ENCODE measurements at regions not wholly inside any gene's neighbourhood (a gene's known extent, or its start where the extent isn't known, plus 50 kb on each side); places are given as distances from the start of the nearest gene placed in this dataset.

DNA sequence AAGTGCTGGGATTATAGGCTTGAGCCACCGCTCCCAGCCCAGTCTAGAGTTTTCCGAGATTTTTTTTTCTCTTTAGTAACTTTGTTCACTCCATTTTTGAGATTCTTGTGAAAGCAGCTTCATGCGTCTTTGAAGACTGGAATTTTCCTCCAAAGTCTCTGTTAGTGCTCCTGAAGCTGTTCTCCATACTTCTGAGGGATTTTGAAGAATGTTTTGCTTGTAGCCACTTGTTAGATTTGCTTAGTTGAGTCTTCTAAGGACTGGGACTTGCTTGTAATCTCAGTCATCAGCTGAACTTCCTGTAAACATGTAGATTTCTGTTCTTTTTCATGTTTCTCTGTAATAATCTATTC is 234.3 kb downstream of the MYCN start:
- no peak overlapping the region for H3K27ac ChIP-seq (ENCODE audit: low read depth in 2 of 2, low read length in 1 of 2)
- no peak overlapping the region for H3K4me3 ChIP-seq (ENCODE audit: low read depth in 1 of 2, low read length in 2 of 2)
- no peaks in the 10 kb centered on the region for H3K36me3 ChIP-seq (ENCODE audit: control insufficient read depth in 2 of 2, insufficient read depth in 2 of 2, low read length in 1 of 2)
- H3K4me1 ChIP-seq (ENCODE audit: control insufficient read depth in 2 of 2, insufficient read depth in 2 of 2, low read length in 1 of 2) = no peaks in the 10 kb centered on the region
- WGBS, 2 donors = 87 to 88% methylated on average over 3 of the region's 3 CpGs
- H3K27me3 ChIP-seq (ENCODE audit: control insufficient read depth in 1 of 2, insufficient read depth in 2 of 2, low read length in 2 of 2) = no peaks in the 10 kb centered on the region
- no peaks in the 10 kb centered on the region for H3K9me3 ChIP-seq (ENCODE audit: control insufficient read depth in 2 of 2, insufficient read depth in 1 of 2, low read depth in 1 of 2, low read length in 1 of 2)

DNA sequence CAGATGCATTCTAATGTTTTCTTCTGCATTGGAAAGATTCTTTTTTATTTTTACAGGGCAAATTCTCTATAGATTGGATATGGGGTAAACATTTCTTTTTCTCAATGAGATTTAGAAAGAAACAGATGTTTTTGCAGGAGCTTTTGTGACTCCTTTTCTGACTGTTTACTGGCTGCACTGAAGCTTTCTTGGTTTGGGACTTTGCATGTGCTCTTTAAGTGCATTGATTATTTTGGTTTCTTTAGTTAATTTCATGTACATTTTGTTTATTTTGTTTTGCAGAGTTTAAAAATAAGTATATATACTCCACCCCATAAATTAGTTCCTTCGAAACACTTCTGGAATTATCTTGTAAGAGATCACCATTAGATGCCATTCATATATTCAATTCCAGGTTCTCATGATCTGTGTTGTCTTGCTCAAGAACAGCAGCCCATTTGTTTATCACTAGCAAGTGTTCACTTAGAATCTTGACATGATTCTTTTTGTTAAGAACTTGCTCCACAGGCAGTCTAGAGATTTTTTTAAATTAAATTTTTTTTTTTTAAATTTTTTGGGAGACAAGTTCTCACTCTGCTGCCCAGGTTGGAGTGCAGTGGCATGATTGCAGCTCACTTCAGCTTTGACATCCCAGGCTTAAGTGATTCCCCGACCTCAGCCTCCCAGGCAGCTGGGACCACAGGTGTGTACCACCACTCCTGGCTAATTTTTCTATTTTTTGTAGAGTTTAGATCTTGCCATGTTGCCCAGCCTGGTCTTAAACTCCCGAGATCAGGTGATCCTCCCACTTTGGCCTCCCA is 233.7 kb downstream of the MYCN start:
- WGBS, 2 donors = 86 to 87% methylated on average over 3 of the region's 3 CpGs

DNA sequence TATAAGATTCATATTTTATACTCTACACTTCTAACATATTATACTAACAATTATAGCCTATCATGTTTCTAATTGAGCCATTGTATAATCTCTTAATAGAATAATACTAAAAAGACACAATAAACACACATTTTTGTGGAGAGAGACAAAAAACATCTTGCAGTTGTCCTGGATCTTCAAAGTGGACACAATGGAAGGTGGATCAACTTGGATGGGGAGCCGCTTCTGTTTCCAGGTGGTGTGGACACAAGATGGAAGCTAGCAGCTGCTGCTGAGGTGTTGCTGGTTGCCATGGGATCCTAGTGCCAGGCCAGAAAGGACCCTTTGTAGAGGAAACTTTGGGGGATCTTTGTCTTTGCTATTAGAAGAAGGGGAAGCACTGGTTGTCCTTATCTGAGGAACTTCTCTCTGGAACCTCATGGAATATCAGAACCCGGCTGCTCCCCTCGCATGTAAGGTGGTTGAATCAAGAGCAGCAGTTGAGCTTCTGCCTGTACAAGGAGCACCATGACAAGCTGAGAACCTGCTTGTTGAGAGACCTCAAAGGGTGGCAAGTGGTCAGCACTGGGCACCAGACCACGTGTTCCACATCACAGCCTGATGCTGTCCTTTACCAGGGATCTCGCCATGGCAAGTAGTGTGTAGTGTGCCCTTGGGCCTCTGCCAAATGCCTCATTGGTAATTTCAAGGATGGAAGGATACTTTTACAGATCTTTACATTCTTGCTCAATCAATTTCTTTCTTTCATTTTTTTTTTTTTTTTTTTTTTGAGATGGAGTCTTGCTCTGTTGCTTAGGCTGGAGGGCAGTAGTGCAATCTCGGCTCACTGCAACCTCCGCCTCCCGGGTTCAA is 232.2 kb downstream of the MYCN start:
- Histone ChIP-seq H3K27me3 (ENCODE audit: control insufficient read depth in 1 of 2, insufficient read depth in 2 of 2, low read length in 2 of 2) (no peaks in the 10 kb centered on the region), H3K27ac (ENCODE audit: low read depth in 2 of 2, low read length in 1 of 2) (no peak overlapping the region), H3K4me3 (ENCODE audit: low read depth in 1 of 2, low read length in 2 of 2) (no peak overlapping the region), H3K9me3 (ENCODE audit: control insufficient read depth in 2 of 2, insufficient read depth in 1 of 2, low read depth in 1 of 2, low read length in 1 of 2) (no peaks in the 10 kb centered on the region), H3K36me3 (ENCODE audit: control insufficient read depth in 2 of 2, insufficient read depth in 2 of 2, low read length in 1 of 2) (no peaks in the 10 kb centered on the region), H3K4me1 (ENCODE audit: control insufficient read depth in 2 of 2, insufficient read depth in 2 of 2, low read length in 1 of 2) (peaks cover 0 to 3% of the 10 kb centered on the region in 2 donors)
- WGBS, 2 donors = 93 to 95% methylated on average over 8 of the region's 8 CpGs

More for the DNA sequence above, 233.7 kb downstream of the MYCN start:
- Histone ChIP-seq H3K4me3 (ENCODE audit: low read depth in 1 of 2, low read length in 2 of 2) (no peak overlapping the region), H3K9me3 (ENCODE audit: control insufficient read depth in 2 of 2, insufficient read depth in 1 of 2, low read depth in 1 of 2, low read length in 1 of 2) (no peaks in the 10 kb centered on the region), H3K36me3 (ENCODE audit: control insufficient read depth in 2 of 2, insufficient read depth in 2 of 2, low read length in 1 of 2) (no peaks in the 10 kb centered on the region), H3K27ac (ENCODE audit: low read depth in 2 of 2, low read length in 1 of 2) (no peak overlapping the region), H3K4me1 (ENCODE audit: control insufficient read depth in 2 of 2, insufficient read depth in 2 of 2, low read length in 1 of 2) (no peaks in the 10 kb centered on the region), H3K27me3 (ENCODE audit: control insufficient read depth in 1 of 2, insufficient read depth in 2 of 2, low read length in 2 of 2) (no peaks in the 10 kb centered on the region)

DNA sequence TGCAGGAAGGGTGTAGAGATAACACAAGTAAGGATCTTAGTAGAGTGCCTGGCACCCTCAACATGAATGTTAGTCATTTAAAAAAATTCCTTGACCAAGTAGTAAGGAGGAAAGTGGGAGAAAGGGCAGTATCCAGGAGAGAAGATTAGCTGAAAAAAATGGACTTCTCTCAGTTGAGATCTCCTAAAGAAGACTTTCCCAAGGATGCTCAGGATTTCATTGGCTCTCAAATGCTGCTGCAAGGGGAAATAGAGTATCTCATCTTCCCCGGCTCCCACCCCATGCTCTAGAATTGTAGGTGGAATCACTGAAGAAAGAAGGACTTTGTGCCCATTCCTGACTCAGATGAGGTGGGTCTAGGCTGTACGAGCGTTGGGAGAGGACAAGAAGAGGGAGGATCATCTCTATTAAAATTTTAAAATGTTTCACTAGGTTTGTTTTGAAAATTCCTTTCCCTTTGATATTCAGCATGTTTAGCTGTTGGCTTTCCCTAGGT is 231.1 kb downstream of the MYCN start:
- no peaks in the 10 kb centered on the region for H3K9me3 ChIP-seq (ENCODE audit: control insufficient read depth in 2 of 2, insufficient read depth in 1 of 2, low read depth in 1 of 2, low read length in 1 of 2)
- H3K27ac ChIP-seq (ENCODE audit: low read depth in 2 of 2, low read length in 1 of 2) = no peak overlapping the region
- H3K27me3 ChIP-seq (ENCODE audit: control insufficient read depth in 1 of 2, insufficient read depth in 2 of 2, low read length in 2 of 2) = no peaks in the 10 kb centered on the region
- peaks cover 0 to 3% of the 10 kb centered on the region in 2 donors for H3K4me1 ChIP-seq (ENCODE audit: control insufficient read depth in 2 of 2, insufficient read depth in 2 of 2, low read length in 1 of 2)
- H3K4me3 ChIP-seq (ENCODE audit: low read depth in 1 of 2, low read length in 2 of 2) = no peak overlapping the region
- no peaks in the 10 kb centered on the region for H3K36me3 ChIP-seq (ENCODE audit: control insufficient read depth in 2 of 2, insufficient read depth in 2 of 2, low read length in 1 of 2)
- WGBS, 2 donors = 92 to 93% methylated on average over 3 of the region's 3 CpGs

DNA sequence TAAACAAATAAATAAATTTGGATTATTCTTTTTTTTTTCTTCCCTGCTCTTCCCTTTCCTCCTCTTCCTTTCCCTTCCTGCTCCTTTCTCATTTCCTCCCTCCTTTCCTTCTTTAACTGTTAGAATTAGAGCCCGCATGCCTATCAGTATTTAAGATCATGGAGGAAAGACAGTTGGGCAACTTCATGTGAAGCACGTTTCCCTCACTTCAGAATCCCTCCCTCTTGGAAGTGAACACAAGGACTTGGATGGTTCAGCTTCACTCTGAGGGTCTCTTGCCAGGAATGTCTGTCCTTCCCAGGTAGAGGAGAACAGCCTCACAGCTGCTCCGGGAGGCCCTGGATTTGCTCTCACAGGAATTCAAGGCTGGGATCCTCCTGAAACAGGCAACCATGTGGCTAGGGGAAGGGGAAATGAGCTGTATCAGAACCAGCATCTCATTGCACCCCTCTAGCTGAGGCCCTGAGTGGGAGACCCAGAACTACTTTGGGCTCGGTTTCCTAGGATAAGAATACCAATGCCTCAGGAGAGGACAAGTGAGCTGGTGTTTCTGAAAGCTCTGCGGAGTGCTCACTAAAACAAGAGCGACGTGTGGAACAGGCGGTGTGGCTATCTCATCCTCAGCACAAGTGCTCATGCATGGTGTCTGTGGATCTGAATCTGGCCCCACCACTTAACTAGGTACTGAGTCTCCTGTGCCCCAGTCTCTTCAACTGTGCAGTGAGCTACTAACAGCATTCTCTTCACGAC is 230.5 kb downstream of the MYCN start:
- WGBS, 2 donors = 91 to 92% methylated on average over 9 of the region's 9 CpGs

DNA sequence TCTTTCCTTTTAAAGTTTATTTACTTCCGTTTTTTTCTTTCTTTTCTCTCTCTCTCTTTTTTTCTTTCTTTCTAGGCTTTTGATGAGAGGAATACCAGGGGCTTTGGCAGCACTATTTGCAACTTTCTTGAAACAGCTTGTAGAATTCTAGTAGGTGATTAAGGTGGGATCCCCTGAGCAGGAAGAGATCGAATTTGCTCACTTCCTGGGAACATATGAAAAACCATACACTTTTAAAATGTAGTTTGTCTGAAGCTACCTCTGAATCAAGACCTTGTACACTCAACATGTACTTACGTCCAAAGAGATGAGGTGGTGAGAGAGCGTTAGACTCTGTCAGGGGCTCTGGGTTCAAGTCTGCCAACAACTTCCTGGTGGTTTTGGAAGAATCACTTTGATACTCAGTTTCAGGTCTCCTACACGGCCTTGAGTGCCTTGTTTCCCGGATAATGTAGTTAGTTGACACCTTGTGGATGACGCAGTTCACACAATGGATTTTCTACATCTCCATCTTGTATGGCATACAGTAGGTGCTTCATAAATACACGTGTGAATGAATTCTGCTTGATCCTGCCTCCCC is 229.1 kb downstream of the MYCN start:
- Histone ChIP-seq H3K36me3 (ENCODE audit: control insufficient read depth in 2 of 2, insufficient read depth in 2 of 2, low read length in 1 of 2) (no peaks in the 10 kb centered on the region), H3K27ac (ENCODE audit: low read depth in 2 of 2, low read length in 1 of 2) (no peak overlapping the region), H3K27me3 (ENCODE audit: control insufficient read depth in 1 of 2, insufficient read depth in 2 of 2, low read length in 2 of 2) (no peaks in the 10 kb centered on the region), H3K4me3 (ENCODE audit: low read depth in 1 of 2, low read length in 2 of 2) (no peak overlapping the region), H3K9me3 (ENCODE audit: control insufficient read depth in 2 of 2, insufficient read depth in 1 of 2, low read depth in 1 of 2, low read length in 1 of 2) (no peaks in the 10 kb centered on the region), H3K4me1 (ENCODE audit: control insufficient read depth in 2 of 2, insufficient read depth in 2 of 2, low read length in 1 of 2) (peaks cover 0 to 3% of the 10 kb centered on the region in 2 donors)
- WGBS, 2 donors = 82 to 86% methylated on average over 8 of the region's 8 CpGs

More for the DNA sequence above, 230.5 kb downstream of the MYCN start:
- no peaks in the 10 kb centered on the region for H3K27me3 ChIP-seq (ENCODE audit: control insufficient read depth in 1 of 2, insufficient read depth in 2 of 2, low read length in 2 of 2)
- no peaks in the 10 kb centered on the region for H3K9me3 ChIP-seq (ENCODE audit: control insufficient read depth in 2 of 2, insufficient read depth in 1 of 2, low read depth in 1 of 2, low read length in 1 of 2)
- H3K36me3 ChIP-seq (ENCODE audit: control insufficient read depth in 2 of 2, insufficient read depth in 2 of 2, low read length in 1 of 2) = no peaks in the 10 kb centered on the region
- no peak overlapping the region for H3K4me3 ChIP-seq (ENCODE audit: low read depth in 1 of 2, low read length in 2 of 2)
- H3K4me1 ChIP-seq (ENCODE audit: control insufficient read depth in 2 of 2, insufficient read depth in 2 of 2, low read length in 1 of 2) = peaks cover 0 to 3% of the 10 kb centered on the region in 2 donors
- H3K27ac ChIP-seq (ENCODE audit: low read depth in 2 of 2, low read length in 1 of 2) = no peak overlapping the region

DNA sequence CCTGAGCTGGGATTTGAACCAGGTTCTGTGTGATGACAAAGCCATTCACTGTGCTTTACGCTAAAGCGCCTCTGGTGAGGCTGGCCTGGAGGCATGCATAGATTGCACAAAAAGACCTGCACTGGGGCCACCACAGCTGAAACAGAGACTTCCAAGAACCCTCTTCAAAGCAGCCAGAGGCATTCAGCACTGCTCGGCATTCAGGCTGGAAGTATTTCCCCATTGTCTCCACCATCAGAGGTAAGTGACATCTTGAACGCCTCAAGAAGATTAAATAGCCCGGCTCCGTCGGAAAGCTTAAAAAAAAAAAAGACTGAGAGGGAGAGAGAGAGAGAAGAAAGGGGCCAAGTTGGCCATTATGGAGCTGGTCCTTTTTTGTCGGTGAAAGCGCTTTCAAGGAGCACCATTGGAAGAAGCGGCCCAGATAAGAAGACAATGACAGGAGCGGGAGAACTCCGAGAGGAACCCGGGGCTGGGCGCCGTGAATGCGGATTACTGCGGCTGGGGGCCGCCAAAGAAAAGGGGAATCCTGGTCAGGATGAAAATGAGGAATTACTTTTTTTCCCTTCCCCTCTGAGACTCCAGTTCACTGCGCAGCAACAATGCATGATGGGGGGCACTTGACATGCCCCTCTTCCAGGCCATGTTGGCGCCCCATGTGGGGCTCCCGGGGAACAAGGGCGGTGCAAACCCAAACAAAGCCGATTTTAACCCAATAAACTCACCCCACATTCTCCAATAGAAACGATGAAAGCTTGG is 228.3 kb downstream of the MYCN start:
- Histone ChIP-seq H3K4me1 (ENCODE audit: control insufficient read depth in 2 of 2, insufficient read depth in 2 of 2, low read length in 1 of 2) (peaks cover 0 to 3% of the 10 kb centered on the region in 2 donors), H3K4me3 (ENCODE audit: low read depth in 1 of 2, low read length in 2 of 2) (no peak overlapping the region), H3K36me3 (ENCODE audit: control insufficient read depth in 2 of 2, insufficient read depth in 2 of 2, low read length in 1 of 2) (no peaks in the 10 kb centered on the region), H3K27me3 (ENCODE audit: control insufficient read depth in 1 of 2, insufficient read depth in 2 of 2, low read length in 2 of 2) (no peaks in the 10 kb centered on the region), H3K27ac (ENCODE audit: low read depth in 2 of 2, low read length in 1 of 2) (no peak overlapping the region), H3K9me3 (ENCODE audit: control insufficient read depth in 2 of 2, insufficient read depth in 1 of 2, low read depth in 1 of 2, low read length in 1 of 2) (no peaks in the 10 kb centered on the region)
- 87% methylated on average over 24 of the region's 24 CpGs for WGBS, 2 donors

DNA sequence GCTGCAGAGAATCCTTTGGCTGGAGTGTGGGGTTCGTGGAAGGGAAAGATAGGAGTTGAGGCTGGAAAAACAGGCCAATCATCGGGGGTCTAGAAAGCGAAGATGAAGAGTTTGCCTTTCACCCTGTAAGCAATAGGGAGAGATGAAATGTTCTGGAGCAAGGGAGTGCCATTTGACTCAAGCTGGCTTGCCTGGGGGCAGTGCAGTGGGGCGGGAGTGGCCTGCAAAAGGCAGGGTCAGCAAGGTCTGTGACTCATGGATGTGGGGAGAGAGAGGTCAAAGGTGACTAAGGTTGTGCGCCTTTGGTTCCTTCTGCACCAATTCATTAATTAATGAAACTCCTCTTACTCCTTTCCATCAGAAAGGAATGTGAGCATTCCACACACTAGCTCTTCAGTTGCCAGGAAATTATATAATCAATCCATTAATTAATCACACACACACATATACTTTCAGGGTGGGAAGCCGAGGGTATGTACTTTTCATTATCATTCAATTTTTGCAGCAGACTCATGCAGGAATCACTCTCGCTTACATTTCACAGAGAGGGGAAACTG is 227.6 kb downstream of the MYCN start:
- Histone ChIP-seq H3K27ac (ENCODE audit: low read depth in 2 of 2, low read length in 1 of 2) (no peak overlapping the region), H3K9me3 (ENCODE audit: control insufficient read depth in 2 of 2, insufficient read depth in 1 of 2, low read depth in 1 of 2, low read length in 1 of 2) (no peaks in the 10 kb centered on the region), H3K4me3 (ENCODE audit: low read depth in 1 of 2, low read length in 2 of 2) (no peak overlapping the region), H3K27me3 (ENCODE audit: control insufficient read depth in 1 of 2, insufficient read depth in 2 of 2, low read length in 2 of 2) (no peaks in the 10 kb centered on the region), H3K36me3 (ENCODE audit: control insufficient read depth in 2 of 2, insufficient read depth in 2 of 2, low read length in 1 of 2) (no peaks in the 10 kb centered on the region), H3K4me1 (ENCODE audit: control insufficient read depth in 2 of 2, insufficient read depth in 2 of 2, low read length in 1 of 2) (peaks cover 0 to 3% of the 10 kb centered on the region in 2 donors)
- WGBS, 2 donors = 87% methylated on average over 7 of the region's 7 CpGs

Measured in esophagus (tissue), 2 donors.